Umbilical cord (tissue), 1 donor: ENCODE measurements at regions not wholly inside any gene's neighbourhood (a gene's known extent, or its start where the extent isn't known, plus 50 kb on each side); places are given as distances from the start of the nearest gene placed in this dataset.
A peak's percentile ranks its signal among the peaks of the same experiment; 100 is the strongest.
"Not testable (repeated sequence)": the region's sequence is repeated elsewhere in the genome, so short reads cannot be mapped to it uniquely, and the experiment has no call there.

Experiments used
- DNase-seq: peaks from one replicate; pipeline ENCODE4 v3.0.0-alpha.2; 2015; ENCODE audit warnings: low spot score

DNA sequence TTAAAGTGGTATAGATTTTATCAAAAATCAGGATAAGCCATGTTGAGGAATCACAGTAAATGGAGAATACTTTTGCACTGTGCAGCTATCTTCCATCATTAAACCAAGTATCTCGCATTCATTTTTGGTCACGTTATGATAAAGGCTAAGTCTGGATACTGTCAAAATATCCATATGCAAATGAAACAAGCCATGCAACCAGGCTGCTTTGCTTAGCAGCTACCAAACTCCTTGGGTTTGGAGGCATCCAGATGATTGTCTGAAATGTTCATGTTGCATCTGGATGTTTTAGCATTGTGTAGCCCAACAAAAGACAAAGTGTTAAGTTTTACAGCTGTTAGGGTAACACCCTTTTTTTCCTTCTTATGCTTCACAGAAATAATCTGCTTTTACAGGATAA, 322.9 kb upstream of the MDFIC2 start:
- peak; percentile 12 for DNase-seq

GRCh38 chr3:70631716-70632307, 319.4 kb upstream of the MDFIC2 start:
- no peak for DNase-seq

GRCh38 chr3:70621451-70621850, 309.0 kb upstream of the MDFIC2 start:
- no peak for DNase-seq

DNA sequence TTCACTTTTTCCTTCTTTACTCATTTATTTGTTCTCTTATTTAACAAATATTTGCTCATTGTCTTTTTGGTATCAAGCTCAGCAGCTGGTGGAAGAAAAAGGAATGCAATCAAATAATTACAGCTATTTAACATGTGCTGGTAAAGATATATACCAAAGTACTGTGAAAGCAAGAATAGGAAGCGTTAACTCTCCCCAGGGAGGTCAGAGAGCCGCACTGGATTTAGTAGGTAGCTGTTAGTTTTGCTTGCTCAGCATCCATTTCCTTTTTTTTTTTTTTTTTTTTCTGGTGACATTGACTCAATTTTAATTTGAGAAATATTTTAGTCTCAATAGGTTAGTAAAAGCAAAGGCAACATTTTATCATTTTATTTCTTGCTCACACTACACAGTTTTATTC, 308.5 kb upstream of the MDFIC2 start:
- no peak for DNase-seq

DNA sequence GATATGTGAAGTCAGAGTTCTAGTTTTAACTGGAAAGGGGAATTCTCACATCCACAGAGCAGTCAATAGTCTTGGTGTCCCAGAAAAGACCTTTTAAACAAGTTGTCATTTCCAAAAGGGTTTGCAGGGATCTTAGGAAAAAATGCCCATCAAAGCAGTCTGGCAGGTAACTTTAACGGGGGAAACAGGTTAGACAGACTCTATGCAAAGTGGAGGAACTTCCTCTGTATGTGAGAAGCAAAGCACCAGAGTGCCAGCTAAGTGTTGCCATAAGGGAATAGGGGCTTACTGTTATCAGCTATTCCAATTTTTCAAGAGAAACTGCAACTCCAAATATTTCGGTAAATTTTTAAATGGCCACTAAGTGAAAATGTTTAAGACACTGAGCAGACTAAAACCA, 307.9 kb upstream of the MDFIC2 start:
- DNase-seq, result no peak

DNA sequence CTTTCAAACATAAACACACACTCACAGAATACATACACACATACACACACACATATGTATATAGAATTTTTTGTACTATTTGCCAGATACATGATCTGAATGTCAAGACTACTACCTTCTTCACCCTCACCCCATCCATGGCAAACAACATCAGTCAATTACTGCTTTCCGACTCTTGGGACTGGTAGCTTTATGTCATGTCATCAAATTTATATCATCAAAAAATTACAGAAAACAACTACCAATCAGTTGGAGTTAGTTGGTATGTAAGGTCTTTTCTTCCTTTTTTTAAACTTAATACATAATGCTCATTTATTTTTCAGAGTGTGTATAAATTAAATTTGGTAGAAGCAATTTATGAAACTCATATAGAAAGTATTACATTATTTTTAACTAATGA, 305.7 kb upstream of the MDFIC2 start:
- no peak for DNase-seq

- not testable (repeated sequence) for DNase-seq
Observed at GRCh38 chr3:70617349-70617748, 304.9 kb upstream of the MDFIC2 start.

GRCh38 chr3:70615286-70615685, 302.8 kb upstream of the MDFIC2 start:
- DNase-seq, result no peak

GRCh38 chr3:70614111-70614510, 301.7 kb upstream of the MDFIC2 start:
- no peak for DNase-seq

GRCh38 chr3:70612920-70613319, 300.5 kb upstream of the MDFIC2 start:
- DNase-seq, result no peak

DNA sequence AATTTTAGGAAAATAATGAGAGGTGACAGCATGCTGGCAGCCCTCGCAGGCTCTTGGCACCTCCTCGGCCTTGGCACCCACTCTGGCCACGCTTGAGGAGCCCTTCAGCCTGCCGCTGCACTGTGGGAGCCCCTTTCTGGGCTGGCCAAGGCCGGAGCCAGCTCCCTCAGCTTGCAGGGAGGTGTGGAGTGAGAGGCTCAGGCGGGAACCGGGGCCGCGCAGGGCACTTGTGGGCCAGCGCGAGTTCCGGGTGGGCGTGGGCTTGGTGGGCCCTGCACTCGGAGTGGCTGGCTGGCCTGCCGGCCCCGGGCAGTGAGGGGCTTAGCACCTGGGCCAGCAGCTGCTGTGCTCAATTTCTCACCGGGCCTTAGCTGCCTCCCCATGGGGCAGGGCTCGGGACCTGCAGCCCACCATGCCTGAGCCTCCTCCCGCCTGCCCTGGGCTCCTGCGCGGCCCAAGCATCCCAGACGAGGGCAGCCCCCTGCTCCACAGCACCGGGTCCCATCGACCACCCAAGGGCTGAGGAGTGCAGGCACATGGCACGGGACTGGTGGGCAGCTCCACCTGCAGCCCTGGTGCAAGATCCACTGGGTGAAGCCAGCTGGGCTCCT, 299.3 kb upstream of the MDFIC2 start:
- DNase-seq, result not testable (repeated sequence)

DNA sequence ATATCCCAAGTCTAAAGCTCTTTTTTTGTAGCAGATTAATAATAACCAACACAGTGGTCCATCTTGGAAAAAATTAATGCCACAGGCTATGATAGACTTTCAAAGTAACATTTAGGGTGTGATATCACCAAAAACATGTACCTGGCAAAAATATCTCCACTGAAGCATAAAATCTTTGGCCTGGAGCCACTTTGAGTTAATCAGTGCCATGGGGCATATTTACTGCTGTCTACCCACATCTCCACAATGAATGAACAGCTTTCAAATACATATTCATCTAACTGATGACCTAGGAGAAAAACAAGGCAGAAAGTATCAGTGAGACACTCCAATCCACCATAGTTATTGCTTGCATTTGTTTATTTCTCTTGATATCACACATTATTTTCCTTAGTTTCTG, 296.0 kb upstream of the MDFIC2 start:
- DNase-seq, result no peak

- DNase-seq, result no peak
Observed at GRCh38 chr3:70607469-70607868, 295.0 kb upstream of the MDFIC2 start.

DNA sequence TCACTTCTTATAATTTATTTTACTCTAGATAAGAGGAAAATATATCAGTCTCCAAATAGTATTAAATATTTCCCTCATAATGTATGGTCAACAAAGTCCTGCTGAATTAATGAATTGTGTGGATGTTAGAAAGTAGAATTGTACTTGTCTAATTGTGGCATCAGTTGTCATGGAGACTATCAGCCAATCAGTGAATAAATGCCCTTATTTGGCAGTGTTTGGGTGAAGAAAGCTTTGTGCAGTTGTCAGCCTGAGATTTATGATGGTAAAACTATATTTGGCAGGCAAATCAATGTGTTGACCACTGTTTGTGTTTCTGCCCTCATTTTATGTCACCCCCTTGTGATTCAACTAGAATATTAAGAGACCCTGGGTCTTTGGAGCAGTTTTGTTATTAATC, 293.6 kb upstream of the MDFIC2 start:
- DNase-seq, result no peak

DNA sequence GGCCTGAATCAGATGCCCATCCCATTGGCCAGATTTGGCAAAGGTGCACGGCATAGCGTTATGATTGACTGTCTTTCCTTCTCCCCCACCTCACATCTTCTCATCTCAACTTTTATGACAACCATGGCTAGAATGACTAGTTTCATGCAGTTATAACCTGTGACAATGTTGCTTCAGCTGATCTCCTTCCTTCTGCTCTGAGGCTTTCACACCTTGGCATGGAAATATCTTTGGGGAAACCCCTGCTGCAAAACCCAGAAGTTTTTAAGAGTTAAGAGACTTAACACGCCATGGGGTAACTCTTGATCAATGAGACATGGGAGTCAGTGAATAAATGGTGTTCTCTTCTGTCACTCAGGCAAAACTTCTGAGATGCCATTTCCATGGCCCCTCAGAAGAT, 290.7 kb upstream of the MDFIC2 start:
- DNase-seq, result no peak

- no peak for DNase-seq
Observed at GRCh38 chr3:70597312-70597711, 284.9 kb upstream of the MDFIC2 start.

GRCh38 chr3:70583682-70584081, 271.2 kb upstream of the MDFIC2 start:
- no peak for DNase-seq

DNA sequence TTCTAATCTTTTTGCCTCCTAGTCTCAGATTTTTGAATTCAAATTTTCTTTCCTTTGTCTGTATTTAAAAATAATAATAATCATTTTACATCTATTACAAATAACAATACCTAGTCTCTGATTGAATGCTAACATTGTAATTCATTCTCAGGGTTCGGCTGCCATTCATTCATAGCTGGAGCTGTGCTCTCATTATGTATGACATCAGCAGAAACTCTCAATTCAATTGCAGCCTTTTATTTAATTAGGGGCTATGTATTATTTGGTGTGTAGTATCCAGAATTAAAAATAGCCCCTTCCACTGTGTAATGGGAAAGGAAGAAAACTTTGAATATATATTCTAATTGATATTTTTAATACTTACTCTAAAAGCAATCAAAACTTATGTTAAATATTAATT, 270.4 kb upstream of the MDFIC2 start:
- no peak for DNase-seq

DNA sequence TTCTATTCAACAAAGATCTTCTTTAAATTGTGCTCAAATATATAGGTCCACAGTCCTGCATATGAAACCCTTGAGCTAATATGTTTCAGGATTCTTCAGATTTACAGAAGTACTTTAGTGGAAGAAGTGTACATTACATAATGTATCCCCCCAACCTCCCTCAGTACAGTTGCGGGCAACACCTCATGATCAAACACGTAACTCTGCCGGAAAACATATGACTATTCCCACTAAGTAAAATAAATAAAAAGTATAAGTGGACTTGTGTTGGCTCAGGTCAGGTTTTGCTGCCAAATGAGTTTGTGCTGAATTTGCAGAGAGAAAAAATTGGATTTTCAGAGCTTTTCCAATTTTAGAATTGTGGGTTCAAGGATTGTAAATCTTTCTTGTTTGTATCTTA, 267.6 kb upstream of the MDFIC2 start:
- DNase-seq, result no peak

DNA sequence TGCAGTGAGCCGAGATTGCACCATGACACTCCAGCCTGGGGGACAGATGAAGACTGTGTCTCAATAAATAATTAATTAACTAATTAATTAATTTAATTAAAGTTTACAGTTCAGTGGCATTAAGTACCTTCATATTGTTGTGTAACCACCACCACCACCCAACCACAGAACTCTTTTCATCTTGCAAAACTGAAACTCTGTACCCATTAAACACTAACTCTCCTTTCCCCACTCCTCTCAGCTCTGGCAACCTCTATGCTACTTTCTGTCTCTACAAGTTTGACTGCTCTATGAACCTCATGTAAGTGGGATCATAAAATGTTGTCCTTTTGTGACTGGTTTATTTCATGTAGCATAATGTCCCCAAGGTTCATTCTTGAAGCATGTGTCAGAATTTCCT, 259.3 kb upstream of the MDFIC2 start:
- no peak for DNase-seq

DNA sequence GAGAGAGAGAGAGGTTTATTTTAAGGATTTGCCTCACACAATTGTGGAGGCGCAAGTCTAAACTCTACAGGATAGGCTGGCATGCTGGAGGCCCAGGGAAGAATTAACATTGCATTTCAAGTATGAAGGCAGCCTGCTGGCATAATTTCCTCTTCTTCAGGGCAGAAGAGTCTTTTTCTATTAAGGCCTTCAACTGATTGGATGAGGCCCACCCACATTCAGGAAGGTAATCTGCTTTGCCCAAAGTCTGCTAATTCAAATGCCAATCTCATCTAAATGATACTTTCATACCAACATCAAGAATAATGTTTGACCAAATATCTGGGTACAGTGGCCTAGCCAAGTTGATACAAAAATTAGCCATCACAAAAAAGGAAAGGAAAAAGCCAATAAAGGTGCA, 258.1 kb upstream of the MDFIC2 start:
- DNase-seq, result no peak

DNA sequence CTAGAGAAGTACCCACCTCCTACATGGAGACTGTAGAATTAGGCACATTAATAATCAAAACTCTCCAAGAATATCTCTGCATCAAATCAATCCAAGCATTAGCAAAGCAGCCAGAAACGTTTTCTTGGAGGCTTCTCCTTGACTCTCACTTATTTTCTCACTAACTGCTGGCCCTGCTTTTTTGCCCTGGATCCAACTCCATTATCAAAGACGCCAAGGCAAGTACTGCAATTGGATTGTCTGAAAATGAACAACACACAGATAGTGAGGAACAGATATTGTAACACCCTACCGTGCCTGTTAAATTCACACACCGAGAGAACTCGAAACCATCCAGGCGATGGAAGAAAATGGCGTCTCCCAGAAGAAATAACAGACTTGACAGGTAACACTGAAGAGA, 256.2 kb upstream of the MDFIC2 start:
- DNase-seq, result no peak

DNA sequence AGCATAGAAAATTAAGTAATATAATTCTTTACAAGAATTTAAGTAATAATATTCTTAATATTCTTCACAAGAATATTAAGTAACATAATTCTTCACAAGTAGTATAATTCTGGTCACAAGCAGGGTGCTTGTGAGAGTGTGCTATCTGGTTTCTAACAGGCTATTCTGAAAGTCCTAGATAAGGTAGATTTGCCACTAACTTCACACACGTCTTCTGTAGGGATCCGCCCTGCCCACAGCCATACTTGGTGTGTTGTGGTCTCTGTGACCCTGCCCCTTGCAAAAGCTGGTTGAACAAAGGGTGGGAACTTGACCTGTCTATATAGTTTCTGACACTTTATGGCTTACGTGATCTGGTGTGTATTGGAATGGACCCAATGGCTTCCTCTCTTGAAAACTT, 253.4 kb upstream of the MDFIC2 start:
- no peak for DNase-seq

GRCh38 chr3:70564552-70564951, 252.1 kb upstream of the MDFIC2 start:
- no peak for DNase-seq
